H9 (cell line): ENCODE measurements at regions not wholly inside any gene's neighbourhood (a gene's known extent, or its start where the extent isn't known, plus 50 kb on each side); places are given as distances from the start of the nearest gene placed in this dataset.

Source experiments
- DNase-seq: peaks from one replicate; pipeline ENCODE4 v3.0.0-alpha.2; 2017
- H2AFZ ChIP-seq: one replicate; pipeline ENCODE4 v1.6.1; 2013; ENCODE audit warnings: mild to moderate bottlenecking, low read length, control low read depth, moderate library complexity
- H2AK5ac ChIP-seq: 2 replicates; pipeline ENCODE4 v1.6.1; 2013; ENCODE audit warnings: low read length, control low read depth, mixed read lengths; ENCODE audit not compliant: insufficient read length
- H2BK120ac ChIP-seq: one replicate; pipeline ENCODE4 v1.6.1; 2013; ENCODE audit warnings: low read depth, mild to moderate bottlenecking, low read length, control low read depth, inconsistent platforms; ENCODE audit not compliant: poor library complexity, severe bottlenecking
- H2BK12ac ChIP-seq: 2 replicates; pipeline ENCODE4 v1.6.1; 2013; ENCODE audit warnings: low read length, control low read depth, mixed read lengths, low read depth; ENCODE audit not compliant: insufficient read length
- H2BK15ac ChIP-seq: 2 replicates; pipeline ENCODE4 v1.6.1; 2013; ENCODE audit warnings: low read depth, low read length, control low read depth
- H2BK20ac ChIP-seq: one replicate; pipeline ENCODE4 v1.6.1; 2013; ENCODE audit warnings: low read depth, mild to moderate bottlenecking, low read length, control low read depth, inconsistent platforms; ENCODE audit not compliant: poor library complexity, severe bottlenecking
- H2BK5ac ChIP-seq: 2 replicates; pipeline ENCODE4 v1.6.1; 2013; ENCODE audit warnings: low read length, control low read depth, mixed read lengths; ENCODE audit not compliant: insufficient read length
- H3K14ac ChIP-seq: 2 replicates; pipeline ENCODE4 v1.6.1; 2013; ENCODE audit warnings: low read length, control low read depth; ENCODE audit not compliant: insufficient read depth
- H3K18ac ChIP-seq: 2 replicates; pipeline ENCODE4 v1.6.1; 2013; ENCODE audit warnings: low read depth, mild to moderate bottlenecking, mixed read lengths, low read length, control low read depth; ENCODE audit not compliant: insufficient read length
- H3K23ac ChIP-seq: 2 replicates; pipeline ENCODE4 v1.6.1; 2013; ENCODE audit warnings: low read length, control low read depth, mixed read lengths, low read depth; ENCODE audit not compliant: insufficient read length
- H3K23me2 ChIP-seq: 2 replicates; pipeline ENCODE4 v1.6.1; 2013; ENCODE audit warnings: low read depth, mild to moderate bottlenecking, mixed read lengths, low read length, control low read depth; ENCODE audit not compliant: insufficient read length, poor library complexity, severe bottlenecking
- H3K27ac ChIP-seq: 2 replicates; pipeline ENCODE4 v1.5.1; 2013; ENCODE audit warnings: low read length, control low read depth, mixed read lengths, low read depth; ENCODE audit not compliant: insufficient read length
- H3K27me3 ChIP-seq: 2 replicates; pipeline ENCODE4 v1.6.1; 2013; ENCODE audit warnings: low read length, control low read depth, inconsistent platforms; ENCODE audit not compliant: insufficient read depth
- H3K4ac ChIP-seq: 2 replicates; pipeline ENCODE4 v1.6.1; 2013; ENCODE audit warnings: low read depth, mild to moderate bottlenecking, control low read depth, inconsistent platforms, low read length, moderate library complexity
- H3K4me1 ChIP-seq: 2 replicates; pipeline ENCODE4 v1.6.1; 2013; ENCODE audit warnings: low read length, control low read depth, inconsistent platforms; ENCODE audit not compliant: insufficient read depth
- H3K4me2 ChIP-seq: 2 replicates; pipeline ENCODE4 v1.6.1; 2013; ENCODE audit warnings: low read length, control low read depth, mixed read lengths; ENCODE audit not compliant: insufficient read length, insufficient read depth
- H3K56ac ChIP-seq: 2 replicates; pipeline ENCODE4 v1.6.1; 2013; ENCODE audit warnings: low read depth, mild to moderate bottlenecking, mixed read lengths, low read length, control low read depth; ENCODE audit not compliant: insufficient read length
- H3K79me1 ChIP-seq: 2 replicates; pipeline ENCODE4 v1.6.1; 2013; ENCODE audit warnings: low read depth, mild to moderate bottlenecking, moderate library complexity, low read length, control low read depth, inconsistent platforms; ENCODE audit not compliant: insufficient read depth, poor library complexity, severe bottlenecking
- H3K79me2 ChIP-seq: 2 replicates; pipeline ENCODE4 v1.6.1; 2013; ENCODE audit warnings: low read length, control low read depth, inconsistent platforms; ENCODE audit not compliant: insufficient read depth
- H3K9ac ChIP-seq: 2 replicates; pipeline ENCODE4 v1.6.1; 2013; ENCODE audit warnings: low read length, control low read depth, mixed read lengths; ENCODE audit not compliant: insufficient read length; ENCODE audit errors: extremely low read depth
- H3K9me3 ChIP-seq: one replicate; pipeline ENCODE4 v1.6.1; 2013; ENCODE audit warnings: low read depth, low read length, inconsistent platforms; ENCODE audit not compliant: control insufficient read depth
- H3T11ph ChIP-seq: one replicate; pipeline ENCODE4 v1.6.1; 2013; ENCODE audit warnings: mild to moderate bottlenecking, low read length, control low read depth, inconsistent platforms
- H4K20me1 ChIP-seq: one replicate; pipeline ENCODE4 v1.6.1; 2013; ENCODE audit not compliant: control insufficient read depth, insufficient read length, insufficient read depth
- H4K5ac ChIP-seq: 2 replicates; pipeline ENCODE4 v1.6.1; 2013; ENCODE audit warnings: low read depth, mild to moderate bottlenecking, mixed read lengths, low read length, control low read depth; ENCODE audit not compliant: insufficient read length
- H4K8ac ChIP-seq: replicated peaks from 2 replicates; pipeline ENCODE4 v1.6.1; 2013; ENCODE audit warnings: low read length, control low read depth, mixed read lengths, low read depth; ENCODE audit not compliant: insufficient read length
- H4K91ac ChIP-seq: 2 replicates; pipeline ENCODE4 v1.6.1; 2013; ENCODE audit warnings: low read depth, mild to moderate bottlenecking, moderate library complexity, mixed read lengths, low read length, control low read depth; ENCODE audit not compliant: insufficient read length
- H3K27ac Mint-ChIP-seq, 3 experiments: 2 replicates in 2 of 3; 3 replicates in 1 of 3; pipeline ENCODE4 v1.8.0; 2020 to 2021; ENCODE audit warnings: mixed read lengths in 3 of 3, mild to moderate bottlenecking in 1 of 3, moderate library complexity in 1 of 3
- H3K27me3 Mint-ChIP-seq: 2 replicates; pipeline ENCODE4 v1.8.0; 2021; ENCODE audit warnings: low read depth, mild to moderate bottlenecking, moderate library complexity, mixed read lengths
- H3K36me3 Mint-ChIP-seq, 3 experiments: 2 replicates in 2 of 3; 3 replicates in 1 of 3; pipeline ENCODE4 v1.8.0; 2020 to 2021; ENCODE audit warnings: low read depth in 3 of 3, mixed read lengths in 3 of 3; ENCODE audit not compliant: insufficient read depth in 1 of 3
- H3K4me1 Mint-ChIP-seq, 2 experiments: 2 replicates each; pipeline ENCODE4 v1.8.0; 2020; ENCODE audit warnings: mixed read lengths in 2 of 2
- H3K4me3 Mint-ChIP-seq, 2 experiments: 2 replicates in 1 of 2; 3 replicates in 1 of 2; pipeline ENCODE4 v1.8.0; 2020 to 2021; ENCODE audit warnings: mild to moderate bottlenecking in 2 of 2, mixed read lengths in 2 of 2, moderate library complexity in 1 of 2
- H3K9me3 Mint-ChIP-seq, 2 experiments: 2 replicates in 1 of 2; 3 replicates in 1 of 2; pipeline ENCODE4 v1.8.0; 2020; ENCODE audit warnings: mild to moderate bottlenecking in 2 of 2, mixed read lengths in 2 of 2, moderate library complexity in 1 of 2
- CTCF ChIP-seq: fragments of 200-600 bp; sonication (generic); conservative IDR thresholded peaks from 3 replicates; pipeline ENCODE4 v1.8.0; 2021; ENCODE audit warnings: antibody characterized with exemption, mild to moderate bottlenecking
- WGBS: extraction: QIAGEN DNeasy Blood & Tissue Kit; methylation state at CpG from one replicate; pipeline ENCODE4 v1.1.7; 2013; ENCODE audit warnings: missing lambda C conversion rate, low lambda C conversion rate, mixed read lengths; ENCODE audit not compliant: insufficient read length; ENCODE audit errors: extremely low coverage; 5-methylcytosine and 5-hydroxymethylcytosine counted together

GRCh38 chr1:218537122-218537913, 192.2 kb downstream of the TGFB2 start:
- no peaks in the 10 kb centered on the region for H3K9me3 Mint-ChIP-seq
- H3K4me3 Mint-ChIP-seq = no peak overlapping the region
- no CpG with 5 or more reads among the region's 6 CpGs for WGBS
- H3K27me3 Mint-ChIP-seq = no peaks in the 10 kb centered on the region; the same call in 1 of the 2 replicates
- H3K27ac Mint-ChIP-seq = peak overlapping the region in 1 of 3 experiments; percentile 50; a peak in 1 of 7 replicates
- no peaks in the 10 kb centered on the region for H3K4me1 ChIP-seq
- no peak overlapping the region for H3K4me2 ChIP-seq
- H3K79me1 ChIP-seq = no peaks in the 10 kb centered on the region
- H3K27me3 ChIP-seq = no peaks in the 10 kb centered on the region
- peaks cover 6 to 13% of the 10 kb centered on the region in 2 experiments for H3K4me1 Mint-ChIP-seq
- no peak overlapping the region for H2BK5ac ChIP-seq
- no peaks in the 10 kb centered on the region for H3K79me2 ChIP-seq
- no peak overlapping the region for H3K23ac ChIP-seq
- TF ChIP-seq CTCF = no peak
- H4K8ac ChIP-seq = no peak overlapping the region
- no peak overlapping the region for H3K4ac ChIP-seq
- no peaks in the 10 kb centered on the region; a peak in 1 of 7 replicates for H3K36me3 Mint-ChIP-seq
- no peak overlapping the region for H3K14ac ChIP-seq
- no peaks in the 10 kb centered on the region for H3K23me2 ChIP-seq
- H3T11ph ChIP-seq = no peak overlapping the region
- no peak for DNase-seq
- no peak overlapping the region for H2BK20ac ChIP-seq
- H2BK12ac ChIP-seq = no peak overlapping the region
- no peak overlapping the region for H4K91ac ChIP-seq
- no peak overlapping the region for H2BK120ac ChIP-seq
- no peak overlapping the region for H4K5ac ChIP-seq
- H3K27ac ChIP-seq = no peak overlapping the region
- H2BK15ac ChIP-seq = no peak overlapping the region
- no peaks in the 10 kb centered on the region for H3K9me3 ChIP-seq
- H4K20me1 ChIP-seq = no peaks in the 10 kb centered on the region
- H2AFZ ChIP-seq = no peak overlapping the region
- no peak overlapping the region for H3K18ac ChIP-seq
- no peak overlapping the region for H2AK5ac ChIP-seq
- no peak overlapping the region for H3K9ac ChIP-seq
- H3K56ac ChIP-seq = no peak overlapping the region
